ENCODE measurements at regions not wholly inside any gene's neighbourhood (a gene's known extent, or its start where the extent isn't known, plus 50 kb on each side); places are given as distances from the start of the nearest gene placed in this dataset.

DNA sequence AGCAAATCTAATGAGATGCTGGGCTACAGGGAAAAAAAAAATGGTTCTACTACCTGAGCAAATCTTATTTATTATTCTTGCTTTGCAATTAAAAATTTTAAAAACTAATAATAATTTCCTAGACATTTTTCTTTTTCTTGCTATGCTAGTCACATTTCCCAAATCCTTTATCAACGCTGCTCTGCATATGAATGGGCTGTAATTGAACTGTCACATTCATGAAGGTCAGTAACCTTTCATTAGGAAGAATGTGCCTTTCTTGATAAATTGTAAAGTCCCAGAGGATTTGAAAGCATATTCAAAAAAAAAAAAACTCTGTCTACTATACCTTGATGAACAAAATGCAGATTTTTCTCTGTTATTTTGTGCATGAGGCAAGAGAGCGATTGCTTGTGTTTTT, 538.7 kb upstream of the ID4 start:
- Histone ChIP-seq H3K9me2 (replicated peaks; ENCODE audit: insufficient read depth, low read length) (no peaks in the 10 kb centered on the region), H3K27me3 (ENCODE audit: low read length) (no peaks in the 10 kb centered on the region), H3K27ac (ENCODE audit: low read depth, low read length) (no peak overlapping the region), H3K79me2 (ENCODE audit: insufficient read depth, low read length) (no peaks in the 10 kb centered on the region), H3K4me3 (ENCODE audit: insufficient read depth, low read length, poor library complexity, severe bottlenecking) (no peak overlapping the region), H2AFZ (ENCODE audit: low read depth, low read length, severe bottlenecking) (no peak overlapping the region), H3K9ac (ENCODE audit: low read length) (no peak overlapping the region), H3F3A (ENCODE audit: insufficient read depth) (no peaks in the 10 kb centered on the region), H3K9me3 (ENCODE audit: insufficient read depth, low read length) (no peaks in the 10 kb centered on the region), H3K4me2 (ENCODE audit: low read depth, low read length, poor library complexity, severe bottlenecking) (no peak overlapping the region), H4K20me1 (ENCODE audit: low read depth, low read length) (no peaks in the 10 kb centered on the region), H3K36me3 (ENCODE audit: low read length) (no peaks in the 10 kb centered on the region)
- TF ChIP-seq EZH2phosphoT487 (conservative IDR thresholded peaks at IDR 0.05; ENCODE audit: low read length) = no peak
- TF ChIP-seq, protein P1, sequence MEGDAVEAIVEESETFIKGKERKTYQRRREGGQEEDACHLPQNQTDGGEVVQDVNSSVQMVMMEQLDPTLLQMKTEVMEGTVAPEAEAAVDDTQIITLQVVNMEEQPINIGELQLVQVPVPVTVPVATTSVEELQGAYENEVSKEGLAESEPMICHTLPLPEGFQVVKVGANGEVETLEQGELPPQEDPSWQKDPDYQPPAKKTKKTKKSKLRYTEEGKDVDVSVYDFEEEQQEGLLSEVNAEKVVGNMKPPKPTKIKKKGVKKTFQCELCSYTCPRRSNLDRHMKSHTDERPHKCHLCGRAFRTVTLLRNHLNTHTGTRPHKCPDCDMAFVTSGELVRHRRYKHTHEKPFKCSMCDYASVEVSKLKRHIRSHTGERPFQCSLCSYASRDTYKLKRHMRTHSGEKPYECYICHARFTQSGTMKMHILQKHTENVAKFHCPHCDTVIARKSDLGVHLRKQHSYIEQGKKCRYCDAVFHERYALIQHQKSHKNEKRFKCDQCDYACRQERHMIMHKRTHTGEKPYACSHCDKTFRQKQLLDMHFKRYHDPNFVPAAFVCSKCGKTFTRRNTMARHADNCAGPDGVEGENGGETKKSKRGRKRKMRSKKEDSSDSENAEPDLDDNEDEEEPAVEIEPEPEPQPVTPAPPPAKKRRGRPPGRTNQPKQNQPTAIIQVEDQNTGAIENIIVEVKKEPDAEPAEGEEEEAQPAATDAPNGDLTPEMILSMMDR (IDR thresholded peaks at IDR 0.05; ENCODE audit: insufficient read depth, low read length, poor library complexity, severe bottlenecking) = no peak

DNA sequence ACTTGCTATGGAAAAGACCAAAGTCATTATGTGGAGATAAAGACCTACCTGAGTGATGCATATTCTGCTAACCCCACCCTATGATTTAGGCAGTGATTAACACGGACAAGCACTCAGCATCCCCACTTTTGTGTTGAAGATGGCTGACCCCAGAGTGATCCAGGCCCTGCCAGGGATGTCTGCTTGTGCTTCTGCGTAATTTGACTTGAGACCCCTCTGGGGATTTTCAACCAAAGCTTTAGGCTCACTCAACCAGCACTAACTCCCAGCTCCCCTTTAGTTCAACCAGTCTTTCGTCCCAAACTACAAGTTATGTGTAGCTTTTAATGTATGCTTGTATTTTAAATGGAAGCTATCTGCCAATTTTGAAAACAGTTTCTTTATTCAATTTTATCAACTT, 538.0 kb upstream of the ID4 start:
- no peak overlapping the region for H2AFZ ChIP-seq (ENCODE audit: low read depth, low read length, severe bottlenecking)
- TF ChIP-seq EZH2phosphoT487 (conservative IDR thresholded peaks at IDR 0.05; ENCODE audit: low read length) = no peak
- TF ChIP-seq, protein P1 (IDR thresholded peaks at IDR 0.05; ENCODE audit: insufficient read depth, low read length, poor library complexity, severe bottlenecking) = no peak

DNA sequence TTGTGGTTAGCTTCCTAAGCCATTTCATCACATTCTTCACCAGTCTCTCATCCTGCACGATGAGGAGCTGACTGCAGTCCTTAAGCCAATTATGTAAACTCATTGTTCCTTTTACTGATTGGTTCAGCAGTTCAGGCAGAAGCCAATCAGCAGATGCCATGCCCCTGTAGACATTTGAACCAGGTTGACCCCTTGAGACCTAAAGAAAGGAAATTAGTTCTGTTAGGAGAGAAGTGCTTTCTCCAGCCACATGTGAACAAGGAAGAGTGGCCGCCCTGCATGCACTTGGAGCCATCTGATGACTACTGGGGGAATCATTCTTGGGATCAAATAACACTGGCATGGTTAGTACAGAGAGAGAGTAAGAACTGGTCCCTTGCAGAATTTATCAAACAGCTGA, 535.2 kb upstream of the ID4 start:
- no peaks in the 10 kb centered on the region for H3F3A ChIP-seq (ENCODE audit: insufficient read depth)
- no peaks in the 10 kb centered on the region for H4K20me1 ChIP-seq (ENCODE audit: low read depth, low read length)
- H3K4me3 ChIP-seq (ENCODE audit: insufficient read depth, low read length, poor library complexity, severe bottlenecking) = no peak overlapping the region
- H3K9ac ChIP-seq (ENCODE audit: low read length) = no peak overlapping the region
- TF ChIP-seq, protein P1 (IDR thresholded peaks at IDR 0.05; ENCODE audit: insufficient read depth, low read length, poor library complexity, severe bottlenecking) = no peak
- TF ChIP-seq EZH2phosphoT487 (conservative IDR thresholded peaks at IDR 0.05; ENCODE audit: low read length) = no peak
- H3K36me3 ChIP-seq (ENCODE audit: low read length) = no peaks in the 10 kb centered on the region
- no peaks in the 10 kb centered on the region for H3K9me3 ChIP-seq (ENCODE audit: insufficient read depth, low read length)
- no peaks in the 10 kb centered on the region for H3K79me2 ChIP-seq (ENCODE audit: insufficient read depth, low read length)
- H3K27ac ChIP-seq (ENCODE audit: low read depth, low read length) = no peak overlapping the region
- H2AFZ ChIP-seq (ENCODE audit: low read depth, low read length, severe bottlenecking) = no peak overlapping the region
- H3K9me2 ChIP-seq (replicated peaks; ENCODE audit: insufficient read depth, low read length) = no peaks in the 10 kb centered on the region
- H3K4me2 ChIP-seq (ENCODE audit: low read depth, low read length, poor library complexity, severe bottlenecking) = no peak overlapping the region
- no peaks in the 10 kb centered on the region for H3K27me3 ChIP-seq (ENCODE audit: low read length)

More for the DNA sequence above, 538.0 kb upstream of the ID4 start:
- Histone ChIP-seq H3K9me3 (ENCODE audit: insufficient read depth, low read length) (no peaks in the 10 kb centered on the region), H3K9ac (ENCODE audit: low read length) (no peak overlapping the region), H3K4me2 (ENCODE audit: low read depth, low read length, poor library complexity, severe bottlenecking) (no peak overlapping the region), H3K4me3 (ENCODE audit: insufficient read depth, low read length, poor library complexity, severe bottlenecking) (no peak overlapping the region), H3K9me2 (replicated peaks; ENCODE audit: insufficient read depth, low read length) (no peaks in the 10 kb centered on the region), H3K27me3 (ENCODE audit: low read length) (no peaks in the 10 kb centered on the region), H4K20me1 (ENCODE audit: low read depth, low read length) (no peaks in the 10 kb centered on the region), H3K27ac (ENCODE audit: low read depth, low read length) (no peak overlapping the region), H3K36me3 (ENCODE audit: low read length) (no peaks in the 10 kb centered on the region), H3K79me2 (ENCODE audit: insufficient read depth, low read length) (no peaks in the 10 kb centered on the region), H3F3A (ENCODE audit: insufficient read depth) (no peaks in the 10 kb centered on the region)
